Mammary epithelial cell (primary cell): ENCODE measurements at regions not wholly inside any gene's neighbourhood (a gene's known extent, or its start where the extent isn't known, plus 50 kb on each side); places are given as distances from the start of the nearest gene placed in this dataset.

ENCODE experiments used
- CTCF ChIP-seq, 2 donors: IDR thresholded peaks in 1 of 2; conservative IDR thresholded peaks in 1 of 2; 2 replicates each; pipeline ENCODE4 v1.5.1; 2011 to 2012; ENCODE audit warnings: inconsistent platforms in 2 of 2, low read length in 2 of 2, mild to moderate bottlenecking in 2 of 2, control low read depth in 1 of 2, low read depth in 1 of 2; ENCODE audit not compliant: insufficient read depth in 1 of 2; ENCODE audit errors: extremely low read depth in 1 of 2
- EZH2 ChIP-seq: IDR thresholded peaks from 2 replicates; pipeline ENCODE4 v1.6.1; 2012; ENCODE audit warnings: low read length, inconsistent platforms, borderline replicate concordance

GRCh38 chr2:187003038-187003554 is 154.1 kb upstream of the ZSWIM2 start:
- TF ChIP-seq CTCF (conservative IDR thresholded peaks at IDR 0.05 in 1 of 2, IDR thresholded peaks at IDR 0.05 in 1 of 2; ENCODE audit: extremely low read depth in 1 of 2, insufficient read depth in 1 of 2, low read depth in 1 of 2, low read length in 2 of 2), result no peak
- TF ChIP-seq EZH2, result no peak
